Neural progenitor cell (in vitro differentiated cells): ENCODE measurements at regions not wholly inside any gene's neighbourhood (a gene's known extent, or its start where the extent isn't known, plus 50 kb on each side); places are given as distances from the start of the nearest gene placed in this dataset.

Experiments
- DNase-seq: peaks from one replicate; pipeline ENCODE4 v3.0.0-alpha.2; 2016; ENCODE audit warnings: low spot score
- H2AFZ ChIP-seq: fragments of 200-600 bp; sonication (generic); replicated peaks from 2 replicates; pipeline ENCODE4 v1.6.1; 2016; ENCODE audit warnings: antibody characterized with exemption
- H3F3A ChIP-seq: fragments of 200-600 bp; sonication (generic); 2 replicates; pipeline ENCODE4 v1.6.1; 2016; ENCODE audit warnings: antibody characterized with exemption, low read depth
- H3K27ac ChIP-seq: fragments of 200-600 bp; sonication (generic); 2 replicates; pipeline ENCODE4 v1.5.1; 2016; ENCODE audit warnings: mild to moderate bottlenecking
- H3K27me3 ChIP-seq: fragments of 200-600 bp; sonication (generic); 2 replicates; pipeline ENCODE4 v1.6.1; 2016; ENCODE audit warnings: mild to moderate bottlenecking, moderate library complexity
- H3K36me3 ChIP-seq: fragments of 200-600 bp; sonication (generic); 2 replicates; pipeline ENCODE4 v1.5.1; 2016
- H3K4me1 ChIP-seq: fragments of 200-600 bp; sonication (generic); 2 replicates; pipeline ENCODE4 v1.6.1; 2016; ENCODE audit warnings: mixed run types
- H3K4me2 ChIP-seq: fragments of 200-600 bp; sonication (generic); 2 replicates; pipeline ENCODE4 v1.6.1; 2016
- H3K4me3 ChIP-seq: fragments of 200-600 bp; sonication (generic); 2 replicates; pipeline ENCODE4 v1.5.1; 2016
- H3K79me2 ChIP-seq: fragments of 200-600 bp; sonication (generic); 2 replicates; pipeline ENCODE4 v1.6.1; 2016; ENCODE audit warnings: low read depth
- H3K9ac ChIP-seq: fragments of 200-600 bp; sonication (generic); 2 replicates; pipeline ENCODE4 v1.6.1; 2016
- H3K9me3 ChIP-seq: fragments of 200-600 bp; sonication (generic); 2 replicates; pipeline ENCODE4 v1.5.1; 2016; ENCODE audit warnings: low read depth
- H4K20me1 ChIP-seq: fragments of 200-600 bp; sonication (generic); 2 replicates; pipeline ENCODE4 v1.6.1; 2016; ENCODE audit warnings: low read depth
- H3K27ac Mint-ChIP-seq: 3 replicates; pipeline ENCODE4 v1.8.0; 2021; ENCODE audit warnings: mixed read lengths
- H3K27me3 Mint-ChIP-seq: 2 replicates; pipeline ENCODE4 v1.8.0; 2022; ENCODE audit warnings: low read depth, mild to moderate bottlenecking, inconsistent platforms, moderate library complexity, mixed read lengths; ENCODE audit not compliant: insufficient read depth
- H3K36me3 Mint-ChIP-seq: 3 replicates; pipeline ENCODE4 v1.8.0; 2021; ENCODE audit warnings: mixed read lengths
- H3K4me1 Mint-ChIP-seq: 3 replicates; pipeline ENCODE4 v1.8.0; 2021; ENCODE audit warnings: mixed read lengths
- H3K4me3 Mint-ChIP-seq: 3 replicates; pipeline ENCODE4 v1.8.0; 2021; ENCODE audit warnings: mild to moderate bottlenecking, moderate library complexity, mixed read lengths
- H3K9me3 Mint-ChIP-seq: 3 replicates; pipeline ENCODE4 v1.8.0; 2020; ENCODE audit warnings: mixed read lengths
- EZH2 ChIP-seq: fragments of 200-600 bp; sonication (generic); IDR thresholded peaks from 2 replicates; pipeline ENCODE4 v1.6.1; 2017; ENCODE audit warnings: antibody characterized with exemption, mild to moderate bottlenecking, moderate library complexity
- EZH2phosphoT487 ChIP-seq: fragments of 200-600 bp; sonication (generic); IDR thresholded peaks from 2 replicates; pipeline ENCODE4 v1.6.1; 2017; ENCODE audit warnings: antibody characterized with exemption
- TF ChIP-seq, protein P1 (sequence below): fragments of 200-600 bp; sonication (generic); IDR thresholded peaks from 2 replicates; pipeline ENCODE4 v1.5.1; 2017; ENCODE audit warnings: antibody characterized with exemption, mild to moderate bottlenecking

DNA sequence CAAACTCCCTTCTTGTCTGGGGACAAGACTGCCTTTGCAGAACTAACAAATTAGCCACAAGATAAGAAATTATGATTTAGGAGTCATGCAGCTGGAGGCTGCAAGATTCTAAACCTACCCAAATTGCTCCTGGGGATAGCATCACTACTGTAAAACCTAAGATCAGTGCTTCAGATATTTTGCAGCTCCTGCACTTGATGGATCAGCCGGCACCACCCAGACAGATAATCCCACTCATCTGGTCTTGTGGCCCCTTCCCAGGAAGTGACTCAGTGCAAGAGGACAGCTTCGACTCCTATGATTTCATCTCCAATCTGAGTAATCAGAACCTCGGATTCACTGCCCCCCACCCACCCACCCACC, 181.9 kb downstream of the AKR1D1 start:
- TF ChIP-seq EZH2 (no peak), EZH2phosphoT487 (no peak)
- TF ChIP-seq, protein P1, sequence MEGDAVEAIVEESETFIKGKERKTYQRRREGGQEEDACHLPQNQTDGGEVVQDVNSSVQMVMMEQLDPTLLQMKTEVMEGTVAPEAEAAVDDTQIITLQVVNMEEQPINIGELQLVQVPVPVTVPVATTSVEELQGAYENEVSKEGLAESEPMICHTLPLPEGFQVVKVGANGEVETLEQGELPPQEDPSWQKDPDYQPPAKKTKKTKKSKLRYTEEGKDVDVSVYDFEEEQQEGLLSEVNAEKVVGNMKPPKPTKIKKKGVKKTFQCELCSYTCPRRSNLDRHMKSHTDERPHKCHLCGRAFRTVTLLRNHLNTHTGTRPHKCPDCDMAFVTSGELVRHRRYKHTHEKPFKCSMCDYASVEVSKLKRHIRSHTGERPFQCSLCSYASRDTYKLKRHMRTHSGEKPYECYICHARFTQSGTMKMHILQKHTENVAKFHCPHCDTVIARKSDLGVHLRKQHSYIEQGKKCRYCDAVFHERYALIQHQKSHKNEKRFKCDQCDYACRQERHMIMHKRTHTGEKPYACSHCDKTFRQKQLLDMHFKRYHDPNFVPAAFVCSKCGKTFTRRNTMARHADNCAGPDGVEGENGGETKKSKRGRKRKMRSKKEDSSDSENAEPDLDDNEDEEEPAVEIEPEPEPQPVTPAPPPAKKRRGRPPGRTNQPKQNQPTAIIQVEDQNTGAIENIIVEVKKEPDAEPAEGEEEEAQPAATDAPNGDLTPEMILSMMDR = no peak
- Mint-ChIP-seq H3K4me3 (no peak overlapping the region), H3K27ac (no peak overlapping the region), H3K27me3 (peaks cover 14% of the 10 kb centered on the region), H3K9me3 (peaks cover 45% of the 10 kb centered on the region), H3K36me3 (peaks cover 16% of the 10 kb centered on the region), H3K4me1 (peaks cover 12% of the 10 kb centered on the region)
- no peaks in the 10 kb centered on the region for H3K27me3 ChIP-seq
- H3K79me2 ChIP-seq = no peaks in the 10 kb centered on the region
- H2AFZ ChIP-seq = no peak overlapping the region
- no peaks in the 10 kb centered on the region for H3K9me3 ChIP-seq
- no peaks in the 10 kb centered on the region for H4K20me1 ChIP-seq
- no peaks in the 10 kb centered on the region for H3K36me3 ChIP-seq
- H3K4me2 ChIP-seq = no peak overlapping the region
- H3K4me3 ChIP-seq = no peak overlapping the region
- no peak overlapping the region for H3K9ac ChIP-seq
- DNase-seq = no peak
- no peak overlapping the region for H3K27ac ChIP-seq
- no peaks in the 10 kb centered on the region for H3F3A ChIP-seq
- peaks cover 9% of the 10 kb centered on the region for H3K4me1 ChIP-seq

- peaks cover 9% of the 10 kb centered on the region for H3K4me1 ChIP-seq
- Mint-ChIP-seq H3K36me3 (peaks cover 13% of the 10 kb centered on the region), H3K4me3 (no peak overlapping the region), H3K4me1 (peaks cover 12% of the 10 kb centered on the region), H3K27me3 (peaks cover 10% of the 10 kb centered on the region), H3K9me3 (peaks cover 33% of the 10 kb centered on the region), H3K27ac (no peak overlapping the region)
- H3K9me3 ChIP-seq = no peaks in the 10 kb centered on the region
- peak overlapping the region; percentile 88 for H2AFZ ChIP-seq
- DNase-seq = no peak
- no peak overlapping the region for H3K9ac ChIP-seq
- H3K4me3 ChIP-seq = no peak overlapping the region
- H3K27me3 ChIP-seq = no peaks in the 10 kb centered on the region
- no peak overlapping the region for H3K27ac ChIP-seq
- no peaks in the 10 kb centered on the region for H4K20me1 ChIP-seq
- TF ChIP-seq EZH2 (no peak), EZH2phosphoT487 (no peak)
- TF ChIP-seq, protein P1 = no peak
- no peaks in the 10 kb centered on the region for H3K79me2 ChIP-seq
- no peaks in the 10 kb centered on the region for H3K36me3 ChIP-seq
- H3K4me2 ChIP-seq = no peak overlapping the region
- no peaks in the 10 kb centered on the region for H3F3A ChIP-seq
Observed at GRCh38 chr7:138259675-138260074, 183.4 kb downstream of the AKR1D1 start.

- Histone ChIP-seq H3K27ac (no peak overlapping the region), H3K4me1 (no peaks in the 10 kb centered on the region), H3K79me2 (no peaks in the 10 kb centered on the region), H3K36me3 (no peaks in the 10 kb centered on the region), H3K4me3 (no peak overlapping the region), H3K9ac (no peak overlapping the region), H4K20me1 (no peaks in the 10 kb centered on the region), H3K4me2 (no peak overlapping the region), H3K27me3 (no peaks in the 10 kb centered on the region), H3K9me3 (no peaks in the 10 kb centered on the region), H2AFZ (no peak overlapping the region), H3F3A (no peaks in the 10 kb centered on the region)
- Mint-ChIP-seq H3K27ac (no peak overlapping the region), H3K4me1 (peaks cover under 1% of the 10 kb centered on the region), H3K36me3 (peaks cover 5% of the 10 kb centered on the region), H3K4me3 (no peak overlapping the region), H3K9me3 (peaks cover 13% of the 10 kb centered on the region), H3K27me3 (no peaks in the 10 kb centered on the region)
- no peak for DNase-seq
- TF ChIP-seq EZH2 = no peak
- no peak for TF ChIP-seq EZH2phosphoT487
- TF ChIP-seq, protein P1 = no peak
Observed at GRCh38 chr7:138267934-138268333, 191.7 kb downstream of the AKR1D1 start.

DNA sequence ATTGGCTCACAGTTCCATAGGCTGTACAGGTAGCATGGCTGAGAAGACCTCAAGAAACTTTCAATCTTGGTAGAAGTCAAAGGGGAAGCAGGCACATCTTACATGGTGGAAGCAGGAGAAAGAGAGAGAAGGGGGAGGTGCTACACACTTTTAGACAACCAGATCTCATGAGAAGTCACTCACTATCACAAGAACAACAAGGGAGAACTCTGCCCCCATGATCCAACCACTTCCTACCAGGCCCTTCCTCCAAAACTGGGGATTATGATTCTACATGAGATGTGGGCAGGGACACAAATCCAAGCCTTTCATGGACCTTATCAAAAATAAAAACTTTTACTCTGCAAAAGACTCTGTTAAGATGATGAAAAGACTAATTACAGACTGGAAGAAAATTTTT, 183.2 kb upstream of the TRIM24 start:
- Histone ChIP-seq H3K36me3 (no peaks in the 10 kb centered on the region), H3K4me3 (no peak overlapping the region), H3K9me3 (no peaks in the 10 kb centered on the region), H3K79me2 (no peaks in the 10 kb centered on the region), H3K27ac (no peak overlapping the region), H3F3A (peaks cover 3% of the 10 kb centered on the region), H4K20me1 (no peaks in the 10 kb centered on the region), H2AFZ (no peak overlapping the region), H3K9ac (no peak overlapping the region), H3K4me1 (no peaks in the 10 kb centered on the region), H3K4me2 (no peak overlapping the region), H3K27me3 (no peaks in the 10 kb centered on the region)
- Mint-ChIP-seq H3K4me3 (no peak overlapping the region), H3K9me3 (peaks cover 34% of the 10 kb centered on the region), H3K27me3 (peaks cover 4% of the 10 kb centered on the region), H3K27ac (no peak overlapping the region), H3K4me1 (no peaks in the 10 kb centered on the region), H3K36me3 (peaks cover 7% of the 10 kb centered on the region)
- no peak for TF ChIP-seq EZH2phosphoT487
- TF ChIP-seq, protein P1 = no peak
- TF ChIP-seq EZH2 = no peak
- DNase-seq = no peak
